GM12874 (cell line): ENCODE measurements at regions not wholly inside any gene's neighbourhood (a gene's known extent, or its start where the extent isn't known, plus 50 kb on each side); places are given as distances from the start of the nearest gene placed in this dataset.

Experiments
- TF ChIP-seq, protein P1 (sequence below): IDR thresholded peaks from 2 replicates; pipeline ENCODE4 v1.5.1; 2011; ENCODE audit warnings: low read depth, mild to moderate bottlenecking, control low read depth, low read length, moderate library complexity; ENCODE audit not compliant: insufficient read depth

- TF ChIP-seq, protein P1, sequence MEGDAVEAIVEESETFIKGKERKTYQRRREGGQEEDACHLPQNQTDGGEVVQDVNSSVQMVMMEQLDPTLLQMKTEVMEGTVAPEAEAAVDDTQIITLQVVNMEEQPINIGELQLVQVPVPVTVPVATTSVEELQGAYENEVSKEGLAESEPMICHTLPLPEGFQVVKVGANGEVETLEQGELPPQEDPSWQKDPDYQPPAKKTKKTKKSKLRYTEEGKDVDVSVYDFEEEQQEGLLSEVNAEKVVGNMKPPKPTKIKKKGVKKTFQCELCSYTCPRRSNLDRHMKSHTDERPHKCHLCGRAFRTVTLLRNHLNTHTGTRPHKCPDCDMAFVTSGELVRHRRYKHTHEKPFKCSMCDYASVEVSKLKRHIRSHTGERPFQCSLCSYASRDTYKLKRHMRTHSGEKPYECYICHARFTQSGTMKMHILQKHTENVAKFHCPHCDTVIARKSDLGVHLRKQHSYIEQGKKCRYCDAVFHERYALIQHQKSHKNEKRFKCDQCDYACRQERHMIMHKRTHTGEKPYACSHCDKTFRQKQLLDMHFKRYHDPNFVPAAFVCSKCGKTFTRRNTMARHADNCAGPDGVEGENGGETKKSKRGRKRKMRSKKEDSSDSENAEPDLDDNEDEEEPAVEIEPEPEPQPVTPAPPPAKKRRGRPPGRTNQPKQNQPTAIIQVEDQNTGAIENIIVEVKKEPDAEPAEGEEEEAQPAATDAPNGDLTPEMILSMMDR, result no peak
Observed at GRCh38 chr2:71887196-71887595, 260.5 kb downstream of the CYP26B1 start.

DNA sequence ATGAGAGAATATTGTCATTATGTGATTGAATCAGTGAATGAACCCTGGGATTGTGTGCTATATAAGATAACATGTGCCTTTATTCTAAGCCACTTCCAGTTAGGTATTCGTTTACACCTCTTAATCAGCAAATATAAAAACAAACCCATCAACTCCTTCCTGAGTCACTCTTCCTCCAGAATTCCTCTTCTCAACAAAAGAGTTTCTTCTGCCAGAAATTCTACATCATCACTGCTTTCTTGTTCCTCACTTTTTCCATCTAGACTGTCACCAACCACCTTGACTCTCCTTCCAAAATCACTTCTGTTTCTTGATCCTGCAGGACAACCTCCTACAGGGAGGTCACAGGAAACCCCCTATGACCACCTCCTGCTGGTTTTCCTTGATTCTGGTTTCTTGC is 261.4 kb downstream of the CYP26B1 start:
- TF ChIP-seq, protein P1, result no peak

DNA sequence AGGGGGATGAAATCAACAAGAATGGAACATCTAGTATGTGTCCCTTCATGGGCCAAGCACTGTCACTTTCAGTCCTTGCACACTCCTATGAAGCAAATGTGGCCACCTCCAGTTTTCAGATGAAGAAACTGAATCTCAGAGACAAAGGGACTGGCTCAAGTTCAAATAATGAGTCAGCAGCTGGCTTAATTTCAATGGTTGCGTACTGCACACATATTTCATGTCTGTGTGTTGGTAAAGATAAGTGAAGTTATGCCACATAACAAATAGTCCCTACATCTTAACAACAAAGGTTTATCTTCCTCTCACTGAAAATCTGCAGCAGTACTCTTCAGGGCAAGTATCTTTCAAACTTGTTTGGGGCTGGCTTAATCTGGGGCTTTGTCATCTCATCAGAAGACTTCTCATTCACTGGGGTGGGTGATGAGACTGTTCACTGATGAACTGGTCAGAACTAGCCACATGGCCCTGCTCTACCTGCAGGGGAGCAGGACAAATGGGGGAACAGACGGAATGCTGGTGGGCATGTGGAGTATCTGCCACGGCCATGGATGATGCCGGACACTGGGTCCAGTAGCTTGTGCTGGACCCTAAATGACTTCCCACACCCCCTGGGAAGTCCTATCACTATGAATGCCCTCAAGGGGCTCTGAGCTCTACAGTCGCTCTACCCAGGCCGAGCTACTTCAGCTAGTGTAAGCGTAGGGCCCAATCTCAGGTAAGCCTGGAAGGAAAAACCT is 263.2 kb downstream of the CYP26B1 start:
- TF ChIP-seq, protein P1, result no peak

DNA sequence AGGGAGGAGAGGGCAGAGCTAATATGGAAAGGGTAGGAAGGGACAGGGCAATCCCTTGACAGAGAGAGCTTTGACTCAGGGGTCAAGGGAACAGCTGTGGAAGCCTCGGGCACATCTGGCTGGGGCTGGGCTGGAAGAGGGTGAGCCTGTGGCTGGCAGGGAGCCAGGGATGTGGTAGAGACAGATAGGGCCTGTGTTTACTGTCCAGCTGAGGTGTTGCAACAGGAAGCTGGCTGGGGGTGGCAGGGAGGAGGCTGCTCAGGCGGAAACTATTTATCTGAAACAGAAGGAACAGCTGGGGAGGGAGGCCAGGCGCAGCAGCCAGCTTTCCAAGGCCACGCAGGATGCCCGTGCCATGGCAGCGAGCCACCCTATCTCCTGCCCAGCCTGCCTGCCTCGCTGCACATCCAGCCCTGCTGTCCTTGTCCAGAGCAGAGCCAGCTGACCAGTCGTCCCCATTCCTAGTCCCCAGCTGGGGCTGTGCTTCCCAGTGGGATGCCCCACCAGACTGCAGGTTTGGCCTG is 264.7 kb downstream of the CYP26B1 start:
- TF ChIP-seq, protein P1, result no peak

DNA sequence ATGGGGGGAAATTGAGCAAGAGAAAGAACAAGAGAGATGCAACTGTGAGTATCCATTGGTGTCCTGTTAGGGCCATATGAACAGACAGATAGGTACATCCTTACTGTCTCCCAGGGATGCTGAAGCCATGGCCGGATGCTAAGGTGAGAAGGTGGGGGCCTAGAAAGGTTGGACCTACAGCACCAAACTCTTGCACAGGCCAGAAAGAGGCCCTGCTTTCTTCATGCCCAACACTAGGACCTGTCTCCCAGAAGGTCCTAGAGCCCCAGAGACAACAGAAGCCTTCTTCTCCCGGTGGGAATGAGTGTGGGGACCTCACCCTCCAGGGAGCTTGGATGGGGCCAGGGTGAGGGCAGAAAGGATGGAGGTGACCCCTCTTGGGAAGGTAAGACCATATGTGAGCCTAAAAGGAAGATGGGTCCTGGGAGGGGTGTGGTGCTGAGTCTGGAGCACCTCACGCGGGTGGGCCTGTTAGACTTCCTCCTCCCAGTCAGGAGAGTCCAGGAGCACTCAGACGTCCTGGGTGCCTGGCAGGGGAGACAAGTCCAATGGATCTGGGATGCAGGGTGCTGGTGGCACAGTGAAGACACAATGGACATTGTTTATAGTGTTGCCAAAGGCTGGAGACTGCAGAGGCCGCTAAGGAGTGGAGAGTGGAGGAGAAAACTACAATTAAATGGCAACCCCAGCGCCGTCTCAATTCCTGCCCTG is 265.3 kb downstream of the CYP26B1 start:
- TF ChIP-seq, protein P1, result no peak

DNA sequence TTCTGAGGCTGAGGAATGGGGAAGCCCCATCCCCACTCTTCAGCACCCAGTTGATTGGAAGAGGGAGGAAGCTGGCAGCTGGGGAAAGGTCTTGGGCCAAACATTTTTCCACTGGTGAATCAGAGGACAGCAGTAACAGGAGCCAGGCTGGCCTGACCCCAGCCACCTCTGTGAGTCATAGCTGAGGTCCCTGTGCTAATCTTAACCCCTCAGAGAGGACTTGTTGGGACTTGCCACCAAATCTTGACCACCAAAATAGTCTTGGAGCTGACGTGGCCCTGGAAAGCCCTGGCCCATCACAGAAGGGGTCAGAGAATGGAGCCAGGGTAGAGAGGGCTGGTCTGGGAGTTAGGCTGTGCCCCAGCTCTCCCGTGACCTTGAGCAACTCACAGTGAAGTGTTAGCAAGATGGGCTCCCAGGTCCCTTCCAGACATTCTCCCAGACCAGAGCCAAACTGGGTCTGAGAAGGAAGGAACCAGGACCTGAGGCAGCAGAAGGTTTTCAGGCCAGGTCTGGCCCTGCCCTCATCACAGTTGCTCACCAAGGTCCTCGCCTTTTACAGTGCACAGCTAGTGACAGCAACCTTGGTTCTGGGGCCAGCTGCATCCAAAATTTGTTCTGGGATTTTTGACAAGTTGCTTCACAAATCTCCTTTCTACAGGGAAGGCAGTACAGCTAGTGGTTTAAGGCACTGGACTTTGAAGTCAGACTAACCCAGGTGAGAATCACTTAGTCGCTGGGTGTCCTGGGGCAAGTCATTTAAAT is 266.6 kb downstream of the CYP26B1 start:
- TF ChIP-seq, protein P1, result no peak

DNA sequence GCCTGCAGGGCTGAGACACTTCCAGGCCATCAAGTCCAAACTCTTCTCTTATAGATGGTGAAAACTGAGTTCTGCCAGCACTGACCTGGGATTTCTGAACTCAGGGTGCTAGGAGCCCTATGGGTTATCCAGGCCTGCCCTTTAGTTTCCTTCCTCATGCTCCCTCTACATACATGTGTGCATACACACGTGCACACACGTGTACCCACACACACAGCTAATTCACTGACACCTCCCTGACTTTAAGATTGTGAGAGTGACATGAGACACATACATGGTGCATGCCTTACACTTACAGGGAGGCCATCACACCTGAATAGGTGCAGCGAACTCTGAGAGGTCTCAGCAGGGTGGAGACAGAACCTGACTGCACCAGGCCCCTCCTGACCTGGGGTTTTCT is 267.4 kb downstream of the CYP26B1 start:
- TF ChIP-seq, protein P1, result no peak
